Stimulated activated naive CD8-positive, alpha-beta T cell treated with anti-CD3 and anti-CD28 coated beads, Interleukin-15, amount 100 ng/mL, for 72 hours (primary cell): ENCODE measurements at regions not wholly inside any gene's neighbourhood (a gene's known extent, or its start where the extent isn't known, plus 50 kb on each side); places are given as distances from the start of the nearest gene placed in this dataset.
A peak's percentile ranks its signal among the peaks of the same experiment; 100 is the strongest.

Experiments used
- ATAC-seq: fragments of 150-1000 bp; cut with Tn5 transposase; 2 replicates; pipeline ENCODE4 v1.10.0; 2021; ENCODE audit warnings: mild to moderate bottlenecking, moderate library complexity
- DNase-seq, 2 donors: peaks; one replicate each; pipeline ENCODE4 v3.0.0; 2021 to 2022
- H3K27ac Mint-ChIP-seq, 2 donors: one replicate each; pipeline ENCODE4 v1.8.0; 2022; ENCODE audit warnings: mild to moderate bottlenecking in 2 of 2, mixed read lengths in 2 of 2, moderate library complexity in 2 of 2
- H3K27me3 Mint-ChIP-seq: one replicate; pipeline ENCODE4 v1.8.0; 2022; ENCODE audit warnings: mixed read lengths
- H3K4me1 Mint-ChIP-seq: one replicate; pipeline ENCODE4 v1.8.0; 2022; ENCODE audit warnings: mild to moderate bottlenecking, mixed read lengths
- H3K4me3 Mint-ChIP-seq, 2 donors: one replicate each; pipeline ENCODE4 v1.8.0; 2022; ENCODE audit warnings: mild to moderate bottlenecking in 2 of 2, mixed read lengths in 2 of 2, moderate library complexity in 1 of 2
- H3K9me3 Mint-ChIP-seq, 2 donors: one replicate each; pipeline ENCODE4 v1.8.0; 2022; ENCODE audit warnings: mixed read lengths in 2 of 2

DNA sequence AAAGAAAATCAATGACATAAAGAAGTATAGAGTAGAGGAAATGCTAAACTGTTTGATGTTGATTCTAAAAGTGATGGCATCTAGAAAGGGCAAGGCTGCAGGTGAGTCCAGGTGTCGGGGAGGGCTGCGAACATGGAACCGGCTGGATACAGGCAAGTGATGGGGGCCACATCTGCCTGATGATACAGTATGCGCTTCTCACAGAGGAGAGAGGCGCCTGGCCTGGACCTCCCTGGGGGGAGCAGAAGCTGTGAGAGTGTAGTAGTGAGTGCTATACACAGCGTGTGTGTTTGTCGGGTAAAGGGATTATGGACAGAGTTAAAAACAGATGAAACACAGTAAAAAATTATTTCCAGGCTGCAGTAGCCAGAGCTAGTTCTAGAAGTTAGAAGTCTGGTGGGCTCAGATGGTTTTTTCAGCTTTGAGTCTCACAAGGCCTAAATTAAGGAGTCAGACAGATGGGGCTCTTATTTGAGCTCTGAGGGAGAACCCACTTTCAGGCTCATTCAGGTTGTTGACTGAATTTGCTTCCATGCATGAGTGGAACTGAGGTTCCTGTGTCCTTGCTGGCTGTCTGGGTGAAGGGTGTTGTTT is 195.8 kb upstream of the ARG1 start:
- no peaks in the 10 kb centered on the region for H3K27me3 Mint-ChIP-seq
- H3K4me3 Mint-ChIP-seq, result no peak overlapping the region
- no peaks in the 10 kb centered on the region for H3K4me1 Mint-ChIP-seq
- no peak overlapping the region for H3K27ac Mint-ChIP-seq
- H3K9me3 Mint-ChIP-seq, result peaks cover 0 to 16% of the 10 kb centered on the region in 2 donors
- DNase-seq (no peak), ATAC-seq (no peak)

DNA sequence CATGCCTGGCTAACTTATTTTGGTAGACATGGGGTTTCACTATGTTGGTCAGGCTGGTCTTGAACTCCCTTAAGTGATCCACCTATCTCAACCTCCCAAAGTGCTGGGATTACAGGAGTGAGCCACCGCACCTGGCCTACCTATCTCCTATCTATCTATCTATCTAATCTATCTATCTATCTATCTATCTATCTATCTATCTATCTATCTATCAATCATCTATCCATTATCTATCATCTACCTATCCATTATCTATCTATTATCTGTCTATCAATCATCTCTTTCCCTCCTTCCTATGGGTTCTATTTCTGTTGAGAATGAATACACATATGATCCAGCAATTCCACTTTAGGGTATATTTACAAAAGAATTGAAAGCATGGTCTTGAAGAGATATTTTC is 194.2 kb upstream of the ARG1 start:
- Mint-ChIP-seq H3K9me3 (peaks cover 0 to 16% of the 10 kb centered on the region in 2 donors), H3K27ac (no peak overlapping the region), H3K27me3 (no peaks in the 10 kb centered on the region), H3K4me3 (no peak overlapping the region), H3K4me1 (no peaks in the 10 kb centered on the region)
- DNase-seq, result no peak
- no peak for ATAC-seq

DNA sequence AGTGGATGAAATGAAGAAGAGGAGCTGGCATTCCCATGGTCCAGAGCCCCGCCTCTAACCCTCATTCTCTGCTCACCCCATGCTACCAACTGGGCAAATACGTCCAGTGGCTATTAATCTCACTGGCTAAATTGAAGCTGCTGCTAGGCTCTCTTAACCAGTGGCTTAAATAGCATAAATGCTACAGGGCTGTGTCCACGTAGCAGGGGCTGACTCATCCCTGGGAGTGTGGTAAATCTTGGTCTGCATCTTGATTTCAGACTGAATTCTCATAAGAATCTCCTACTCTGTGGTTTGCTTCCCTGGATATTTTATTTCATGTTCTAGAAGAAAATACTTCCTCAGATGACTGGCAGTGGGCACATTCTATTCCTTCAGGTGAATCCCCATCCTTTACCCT is 193.1 kb upstream of the ARG1 start:
- no peak overlapping the region for H3K4me3 Mint-ChIP-seq
- no peaks in the 10 kb centered on the region for H3K27me3 Mint-ChIP-seq
- no peak for ATAC-seq
- H3K9me3 Mint-ChIP-seq, result peaks cover 0 to 16% of the 10 kb centered on the region in 2 donors
- H3K4me1 Mint-ChIP-seq, result no peaks in the 10 kb centered on the region
- H3K27ac Mint-ChIP-seq, result no peak overlapping the region
- no peak for DNase-seq

DNA sequence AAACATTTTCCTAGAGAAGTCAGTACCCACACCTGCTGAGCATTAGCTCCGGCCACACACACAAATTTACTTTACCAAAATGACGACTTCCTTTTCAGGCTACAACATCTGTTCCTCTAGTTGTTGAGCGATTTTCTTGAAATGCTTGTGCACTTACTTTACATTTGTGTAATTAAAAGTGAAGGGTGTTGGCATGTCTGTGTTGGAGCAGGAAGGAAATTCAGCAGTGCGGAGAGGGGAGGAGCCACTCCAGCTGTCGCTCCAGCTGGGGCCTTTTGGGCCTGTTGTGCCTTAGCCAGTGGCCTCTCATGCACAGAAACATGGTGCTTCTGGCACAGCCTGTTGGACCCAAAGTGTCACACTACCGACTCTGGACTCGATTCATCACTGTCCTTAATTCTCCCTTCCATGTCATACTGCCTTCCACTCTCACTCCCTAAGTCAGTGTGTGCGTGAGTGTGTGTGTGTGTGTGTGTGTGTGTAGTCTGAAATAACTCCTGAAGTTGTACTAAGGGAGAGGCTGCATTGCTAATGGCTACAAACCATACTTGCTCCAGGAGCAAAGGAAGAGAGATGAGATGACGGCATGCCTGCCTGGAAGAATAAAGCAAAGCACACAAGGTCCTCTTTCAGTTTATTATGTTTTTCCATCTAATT is 191.8 kb upstream of the ARG1 start:
- no peak for ATAC-seq
- H3K4me1 Mint-ChIP-seq, result no peaks in the 10 kb centered on the region
- H3K27me3 Mint-ChIP-seq, result no peaks in the 10 kb centered on the region
- no peak for DNase-seq
- no peak overlapping the region for H3K4me3 Mint-ChIP-seq
- H3K27ac Mint-ChIP-seq, result no peak overlapping the region
- H3K9me3 Mint-ChIP-seq, result peaks cover 0 to 21% of the 10 kb centered on the region in 2 donors

DNA sequence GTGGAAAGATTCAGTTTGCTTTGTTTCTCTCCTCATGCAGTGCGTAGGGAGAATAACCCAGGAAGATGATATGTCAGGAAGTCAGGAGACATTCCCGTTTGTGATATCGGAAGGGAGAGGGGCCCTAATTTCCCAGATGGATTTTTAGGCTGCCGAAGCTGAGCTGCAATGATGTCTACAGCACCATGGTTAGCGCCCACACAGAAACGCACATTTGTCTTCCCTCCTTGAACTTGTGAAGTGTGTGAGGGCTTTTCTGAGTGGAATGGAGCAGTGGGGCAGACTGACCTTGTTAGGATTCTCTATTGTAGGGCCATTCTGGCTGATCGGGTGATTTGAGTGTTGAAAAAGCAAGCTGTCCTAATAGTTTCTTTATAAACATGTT is 191.3 kb upstream of the ARG1 start:
- no peaks in the 10 kb centered on the region for H3K4me1 Mint-ChIP-seq
- ATAC-seq (no peak), DNase-seq (no peak)
- H3K27me3 Mint-ChIP-seq, result no peaks in the 10 kb centered on the region
- H3K9me3 Mint-ChIP-seq, result peaks cover 0 to 22% of the 10 kb centered on the region in 2 donors
- H3K27ac Mint-ChIP-seq, result no peak overlapping the region
- H3K4me3 Mint-ChIP-seq, result no peak overlapping the region

DNA sequence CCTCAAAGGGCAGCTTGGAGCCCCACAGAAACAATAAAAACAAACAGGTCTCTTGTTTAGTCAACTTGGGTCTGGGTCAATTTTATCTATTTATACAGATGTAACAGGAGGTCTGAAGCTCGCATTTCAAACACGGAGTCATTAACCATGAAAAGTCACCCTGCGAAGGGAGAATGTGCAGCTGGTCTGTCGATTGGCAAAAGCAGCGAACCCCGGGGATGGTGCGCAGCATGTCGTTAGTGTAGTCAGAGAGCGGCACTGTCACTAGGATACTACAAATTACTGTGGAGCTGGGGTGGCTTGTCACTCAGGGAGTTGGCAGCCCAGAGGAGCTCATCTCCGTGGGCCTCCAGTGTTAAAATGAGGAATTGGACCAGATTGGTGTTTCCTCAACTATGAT is 190.4 kb upstream of the ARG1 start:
- no peaks in the 10 kb centered on the region for H3K27me3 Mint-ChIP-seq
- H3K4me1 Mint-ChIP-seq, result no peaks in the 10 kb centered on the region
- DNase-seq, result no peak
- H3K4me3 Mint-ChIP-seq, result no peak overlapping the region
- no peak overlapping the region for H3K27ac Mint-ChIP-seq
- H3K9me3 Mint-ChIP-seq, result peaks cover 0 to 22% of the 10 kb centered on the region in 2 donors
- ATAC-seq, result no peak

DNA sequence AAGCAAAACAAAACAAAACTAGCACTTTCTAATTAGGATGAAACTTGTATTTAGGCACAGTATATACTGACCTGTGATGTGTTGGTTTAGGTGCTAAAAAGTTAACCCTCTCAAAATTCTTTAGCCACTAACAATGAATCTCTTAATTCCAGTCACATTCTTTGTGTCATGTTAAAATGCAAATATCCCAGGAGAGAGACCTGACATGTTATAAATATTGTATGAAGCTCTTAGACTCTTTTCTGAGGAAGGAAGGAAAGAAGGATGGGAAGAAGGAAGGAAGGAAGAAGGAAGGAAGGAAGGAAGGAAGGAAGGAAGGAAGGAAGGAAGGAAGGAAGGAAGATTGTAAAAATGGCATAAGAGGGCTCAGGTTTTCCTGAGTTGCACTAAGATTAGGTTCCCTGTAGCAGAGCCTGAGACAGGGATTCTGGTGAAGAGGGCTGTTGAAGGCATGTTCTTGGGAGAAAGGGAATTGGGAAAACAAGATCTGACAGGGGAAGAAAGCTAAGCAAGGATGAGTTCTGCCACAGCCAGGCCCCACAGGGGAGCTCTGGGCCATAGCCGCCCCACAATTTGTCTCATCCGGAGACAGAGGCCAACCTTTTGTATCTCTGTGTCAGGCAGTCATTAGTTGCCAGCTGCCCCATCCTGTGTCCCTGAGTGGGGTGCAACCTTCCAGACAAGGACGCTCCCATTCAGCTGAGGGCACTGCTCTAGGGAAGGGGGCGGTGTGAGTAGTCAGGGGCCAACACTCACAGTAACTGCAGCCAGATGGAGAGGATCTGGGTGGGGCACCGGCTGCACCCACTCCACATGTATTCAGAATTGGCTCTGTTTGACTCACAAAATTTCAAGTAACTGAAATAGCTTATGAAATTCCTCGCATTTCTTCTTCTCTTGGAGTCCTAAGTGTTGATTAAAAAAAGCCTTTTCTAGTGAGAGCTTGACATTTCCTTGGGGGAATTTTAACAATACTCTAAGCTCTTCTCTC is 189.3 kb upstream of the ARG1 start:
- no peak overlapping the region for H3K4me3 Mint-ChIP-seq
- peaks cover 0 to 22% of the 10 kb centered on the region in 2 donors for H3K9me3 Mint-ChIP-seq
- ATAC-seq (no peak), DNase-seq (no peak)
- peak overlapping the region in 1 of 2 donors; percentile 30 for H3K27ac Mint-ChIP-seq
- H3K4me1 Mint-ChIP-seq, result peaks cover 5% of the 10 kb centered on the region
- no peaks in the 10 kb centered on the region for H3K27me3 Mint-ChIP-seq

DNA sequence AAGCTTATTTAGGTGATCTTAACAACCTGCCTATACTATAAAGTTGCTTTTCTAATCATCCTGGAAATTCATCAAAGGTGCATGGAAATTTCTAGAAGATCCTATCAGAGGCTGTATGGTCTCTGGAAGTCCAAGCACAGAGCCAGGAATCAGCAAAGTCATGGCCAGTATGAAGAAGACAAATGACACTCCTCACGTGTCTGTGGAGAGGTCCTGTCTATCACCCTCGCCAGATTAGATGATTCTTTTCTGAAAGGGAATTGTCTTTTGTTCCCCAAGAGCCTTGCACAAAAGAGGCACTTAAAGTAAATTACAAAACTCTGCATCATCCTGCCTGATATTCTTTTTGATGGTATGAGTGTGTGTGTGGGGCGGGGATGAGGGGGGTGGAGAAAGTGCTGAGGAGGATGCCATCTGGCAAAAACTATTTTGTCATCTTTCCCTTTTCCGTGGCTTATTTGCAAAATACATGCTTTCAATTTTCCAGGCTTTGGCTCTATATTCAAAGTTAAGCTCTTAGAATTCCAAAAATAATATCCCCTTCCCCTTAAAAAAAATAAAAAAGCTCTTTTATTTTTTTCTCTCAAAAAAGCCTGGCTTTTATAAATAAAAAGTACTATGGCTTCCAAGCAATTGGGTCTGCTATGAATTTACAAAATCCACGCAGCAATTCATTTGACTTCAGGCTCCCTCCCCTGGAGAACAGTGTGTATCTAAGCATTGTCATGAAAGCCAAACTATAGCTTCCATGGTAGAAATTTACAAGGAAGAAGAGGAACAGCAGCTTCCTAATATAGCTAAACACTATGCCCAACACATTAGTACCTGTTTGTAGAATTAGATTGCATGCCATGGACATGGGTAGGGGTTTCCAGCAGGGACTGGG is 185.2 kb upstream of the ARG1 start:
- Mint-ChIP-seq H3K4me1 (peaks cover 9% of the 10 kb centered on the region), H3K27ac (no peak overlapping the region), H3K27me3 (no peaks in the 10 kb centered on the region), H3K4me3 (no peak overlapping the region), H3K9me3 (peaks cover 7 to 10% of the 10 kb centered on the region in 2 donors)
- ATAC-seq (no peak), DNase-seq (no peak)

DNA sequence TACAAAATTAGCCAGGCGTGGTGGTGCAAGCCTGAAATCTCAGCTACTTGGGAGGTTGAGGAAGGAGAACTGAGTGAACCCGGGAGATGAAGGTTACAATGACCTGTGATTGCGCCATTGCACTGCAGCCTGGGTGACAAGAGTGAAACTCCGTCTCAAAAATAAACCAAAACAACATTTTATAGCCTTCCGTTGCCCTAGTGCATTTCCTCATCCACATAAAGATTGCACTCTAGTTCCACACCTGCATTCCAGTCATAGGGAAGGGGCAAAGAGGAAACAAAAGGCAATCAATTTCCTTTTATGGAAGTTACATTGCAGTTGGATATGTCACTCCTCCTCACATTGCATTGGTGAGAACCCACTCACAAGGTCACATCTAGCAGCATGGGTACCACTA is 182.7 kb upstream of the ARG1 start:
- no peak for ATAC-seq
- Mint-ChIP-seq H3K27ac (no peak overlapping the region), H3K27me3 (no peaks in the 10 kb centered on the region), H3K4me3 (no peak overlapping the region), H3K4me1 (peaks cover 9% of the 10 kb centered on the region), H3K9me3 (peaks cover 14 to 20% of the 10 kb centered on the region in 2 donors)
- no peak for DNase-seq

DNA sequence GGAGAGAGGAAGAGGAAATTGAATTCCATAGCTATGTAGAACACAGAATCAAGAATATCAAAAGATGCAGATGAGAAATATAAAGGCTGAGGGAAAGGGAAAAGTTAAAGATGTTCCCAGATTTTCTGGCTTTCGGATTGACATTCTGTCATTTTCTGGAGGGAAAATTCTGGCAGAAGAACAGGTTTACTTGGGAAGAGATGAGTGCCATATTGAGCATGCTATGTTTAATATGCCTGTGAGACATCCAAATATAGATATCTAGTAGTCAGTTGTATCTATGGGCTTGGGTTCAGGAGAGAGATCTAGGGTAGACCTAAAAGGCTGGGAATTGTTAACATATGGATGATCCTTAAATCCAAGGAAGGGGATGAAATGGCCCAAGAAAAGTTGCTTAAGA is 181.9 kb upstream of the ARG1 start:
- ATAC-seq, result no peak
- Mint-ChIP-seq H3K4me1 (peaks cover 9% of the 10 kb centered on the region), H3K9me3 (peaks cover 14 to 15% of the 10 kb centered on the region in 2 donors), H3K27ac (no peak overlapping the region), H3K4me3 (no peak overlapping the region), H3K27me3 (no peaks in the 10 kb centered on the region)
- no peak for DNase-seq

DNA sequence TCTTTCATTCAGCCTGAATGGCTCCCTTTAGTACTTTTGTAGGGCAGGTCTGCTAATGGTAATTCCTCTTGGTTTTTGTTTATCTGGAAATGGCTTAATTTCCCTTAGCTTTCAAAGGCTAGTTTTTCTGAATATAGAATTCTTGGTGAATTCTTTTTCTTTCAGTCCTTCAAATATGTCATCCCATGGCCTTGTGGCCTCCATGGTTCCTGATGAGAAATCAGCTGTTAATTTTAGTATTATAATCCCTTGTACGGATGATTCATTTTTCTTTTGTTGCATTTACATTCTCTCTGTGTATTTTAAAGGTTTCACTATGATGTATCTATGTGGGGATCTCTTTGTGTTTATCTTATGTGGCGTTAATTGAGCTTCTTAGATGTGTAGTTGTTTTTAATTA is 179.6 kb upstream of the ARG1 start:
- no peak for ATAC-seq
- Mint-ChIP-seq H3K27me3 (no peaks in the 10 kb centered on the region), H3K4me3 (no peak overlapping the region), H3K4me1 (peaks cover 12% of the 10 kb centered on the region), H3K27ac (no peak overlapping the region), H3K9me3 (peaks cover 14% of the 10 kb centered on the region in 2 donors)
- no peak for DNase-seq

DNA sequence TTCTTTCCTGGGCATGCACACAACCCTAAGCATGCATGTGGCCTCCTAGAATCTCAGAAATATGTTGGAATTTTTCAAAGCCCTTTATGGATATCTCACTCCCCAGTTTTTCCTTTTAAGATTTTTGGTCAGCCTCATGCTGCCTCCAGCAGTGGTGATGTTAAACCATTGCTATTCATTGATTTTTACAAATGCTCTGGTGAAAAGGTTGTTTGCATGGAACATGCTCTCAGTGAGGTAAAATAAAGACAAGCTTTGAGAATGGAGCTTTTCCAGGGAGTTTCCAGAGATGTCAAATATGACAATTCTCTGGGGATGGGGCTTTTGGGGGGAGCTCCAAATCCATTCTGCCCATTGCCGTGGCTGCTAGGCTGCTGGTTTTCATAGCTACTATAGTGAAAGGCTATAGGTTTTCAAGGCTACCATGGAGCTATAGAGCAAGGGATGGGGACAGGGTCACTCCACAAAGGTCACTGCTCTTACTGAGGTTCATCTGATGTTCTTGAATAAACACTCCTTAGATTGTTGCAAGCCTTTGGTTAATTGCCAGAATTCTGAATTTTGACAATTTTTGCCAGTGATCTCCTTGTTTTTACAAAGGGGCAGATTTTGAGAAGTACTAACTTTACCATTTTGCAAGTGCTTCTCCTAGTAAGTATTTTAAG is 178.1 kb upstream of the ARG1 start:
- no peak for ATAC-seq
- no peak for DNase-seq
- Mint-ChIP-seq H3K9me3 (peaks cover 14% of the 10 kb centered on the region in 2 donors), H3K4me1 (peaks cover 4% of the 10 kb centered on the region), H3K4me3 (no peak overlapping the region), H3K27me3 (no peaks in the 10 kb centered on the region), H3K27ac (no peak overlapping the region)

DNA sequence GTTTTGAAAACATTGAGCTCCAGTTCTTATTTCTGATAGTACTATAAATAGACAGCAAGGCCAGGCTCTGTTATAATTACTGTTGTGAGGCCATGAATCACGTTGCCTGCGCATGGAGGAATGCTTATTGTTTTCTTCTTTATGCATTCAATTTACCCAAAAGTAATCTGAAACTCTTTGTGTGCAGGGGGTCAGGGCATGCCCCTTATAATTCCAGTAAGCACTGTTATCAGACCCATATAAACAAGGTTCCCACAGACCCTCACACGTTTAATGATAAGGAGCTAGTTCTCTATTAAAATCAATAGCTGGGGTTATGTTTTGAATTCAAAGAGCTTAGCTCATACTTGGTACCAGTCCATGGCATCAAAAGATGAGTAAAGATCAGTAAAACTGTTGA is 174.8 kb upstream of the ARG1 start:
- Mint-ChIP-seq H3K27ac (no peak overlapping the region), H3K27me3 (no peaks in the 10 kb centered on the region), H3K9me3 (peaks cover 21 to 22% of the 10 kb centered on the region in 2 donors), H3K4me1 (peaks cover 14% of the 10 kb centered on the region), H3K4me3 (no peak overlapping the region)
- DNase-seq (no peak), ATAC-seq (no peak)

DNA sequence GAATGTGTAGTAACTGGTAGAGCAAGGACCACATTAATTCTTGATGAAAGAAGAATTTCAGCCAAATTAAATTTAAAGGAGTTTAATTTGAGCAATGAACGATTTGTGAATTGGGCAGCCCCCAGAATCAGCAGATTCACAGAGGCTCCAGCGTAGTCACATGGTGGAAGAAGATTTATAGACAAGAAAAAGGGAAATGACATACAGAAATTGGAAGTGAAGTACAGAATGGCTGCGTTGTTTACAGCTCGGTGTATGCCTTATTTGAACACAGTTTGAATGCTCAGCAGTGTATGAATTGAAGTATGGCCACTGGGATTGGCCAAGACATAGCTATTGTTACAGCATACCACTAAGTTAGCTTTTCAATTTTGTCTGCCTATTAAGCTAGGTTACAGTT is 173.6 kb upstream of the ARG1 start:
- Mint-ChIP-seq H3K27ac (no peak overlapping the region), H3K4me3 (no peak overlapping the region), H3K9me3 (peaks cover 21 to 26% of the 10 kb centered on the region in 2 donors), H3K4me1 (peaks cover 14% of the 10 kb centered on the region), H3K27me3 (no peaks in the 10 kb centered on the region)
- DNase-seq (no peak), ATAC-seq (no peak)
